GM19025 (cell line): ENCODE measurements at regions not wholly inside any gene's neighbourhood (a gene's known extent, or its start where the extent isn't known, plus 50 kb on each side); places are given as distances from the start of the nearest gene placed in this dataset.
"Not testable (repeated sequence)": the region's sequence is repeated elsewhere in the genome, so short reads cannot be mapped to it uniquely, and the experiment has no call there.

ENCODE experiments used
- ATAC-seq: cut with Tn5 transposase; IDR thresholded peaks from one replicate; pipeline ENCODE4 v1.9.1; 2021; ENCODE audit warnings: mild to moderate bottlenecking, low read depth, moderate library complexity; ENCODE audit not compliant: unreplicated experiment

- ATAC-seq, result no peak
Measured at GRCh38 chr2:126269911-126270310, 386.0 kb upstream of the GYPC start.

- ATAC-seq, result no peak
Measured at GRCh38 chr2:126270587-126270986, 385.4 kb upstream of the GYPC start.

- ATAC-seq, result no peak
Measured at GRCh38 chr2:126272401-126272800, 383.6 kb upstream of the GYPC start.

- ATAC-seq, result no peak
Measured at GRCh38 chr2:126275098-126275497, 380.9 kb upstream of the GYPC start.

- ATAC-seq, result not testable (repeated sequence)
Measured at GRCh38 chr2:126276268-126276667, 379.7 kb upstream of the GYPC start.

GRCh38 chr2:126288362-126288761 is 367.6 kb upstream of the GYPC start:
- ATAC-seq, result no peak

- not testable (repeated sequence) for ATAC-seq
Measured at GRCh38 chr2:126293962-126294361, 362.0 kb upstream of the GYPC start.

GRCh38 chr2:126299469-126299976 is 356.4 kb upstream of the GYPC start:
- no peak for ATAC-seq

GRCh38 chr2:126300348-126300747 is 355.6 kb upstream of the GYPC start:
- ATAC-seq, result no peak

- ATAC-seq, result no peak
Measured at GRCh38 chr2:126302043-126302442, 353.9 kb upstream of the GYPC start.

- ATAC-seq, result no peak
Measured at GRCh38 chr2:126303113-126303512, 352.8 kb upstream of the GYPC start.

GRCh38 chr2:126304154-126304553 is 351.8 kb upstream of the GYPC start:
- no peak for ATAC-seq

- ATAC-seq, result no peak
Measured at GRCh38 chr2:126306539-126306938, 349.4 kb upstream of the GYPC start.

GRCh38 chr2:126307740-126308139 is 348.2 kb upstream of the GYPC start:
- no peak for ATAC-seq

- ATAC-seq, result no peak
Measured at GRCh38 chr2:126309185-126309584, 346.8 kb upstream of the GYPC start.

GRCh38 chr2:126312579-126312978 is 343.4 kb upstream of the GYPC start:
- no peak for ATAC-seq

GRCh38 chr2:126315828-126316227 is 340.1 kb upstream of the GYPC start:
- ATAC-seq, result no peak

GRCh38 chr2:126317790-126318431 is 338.0 kb upstream of the GYPC start:
- no peak for ATAC-seq

GRCh38 chr2:126322342-126322741 is 333.6 kb upstream of the GYPC start:
- no peak for ATAC-seq

- no peak for ATAC-seq
Measured at GRCh38 chr2:126325202-126325601, 330.8 kb upstream of the GYPC start.

GRCh38 chr2:126329173-126329572 is 326.8 kb upstream of the GYPC start:
- no peak for ATAC-seq

- ATAC-seq, result no peak
Measured at GRCh38 chr2:126342457-126342856, 313.5 kb upstream of the GYPC start.

- no peak for ATAC-seq
Measured at GRCh38 chr2:126343136-126343535, 312.8 kb upstream of the GYPC start.
